ENCODE measurements at regions not wholly inside any gene's neighbourhood (a gene's known extent, or its start where the extent isn't known, plus 50 kb on each side); places are given as distances from the start of the nearest gene placed in this dataset.
"Not testable (repeated sequence)": the region's sequence is repeated elsewhere in the genome, so short reads cannot be mapped to it uniquely, and the experiment has no call there.

DNA sequence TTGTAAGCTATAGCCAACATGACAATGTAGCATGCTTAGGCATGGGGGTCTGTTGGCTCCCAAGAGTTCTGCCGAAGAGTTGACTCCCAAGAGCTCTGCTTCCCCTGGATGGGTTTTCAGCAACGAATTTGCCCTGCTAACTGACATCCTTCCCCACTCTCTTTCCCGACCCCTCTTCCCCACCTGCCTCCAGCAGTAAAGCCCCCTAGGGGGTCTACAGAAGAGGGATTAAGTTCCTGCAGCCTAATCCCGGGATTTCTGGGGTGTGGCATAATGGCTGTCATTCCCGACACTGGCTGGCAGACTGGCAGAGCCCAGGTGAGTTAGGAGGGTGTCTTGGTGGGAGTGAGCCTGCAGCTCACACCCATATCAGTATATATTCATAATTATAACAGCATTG, 121.0 kb upstream of the ZNF184 start:
- no peak for DNase-seq (ENCODE audit: low read depth in 4 of 4, low spot score in 3 of 4)

- no peak for DNase-seq (ENCODE audit: low read depth in 4 of 4, low spot score in 3 of 4)
Measured at GRCh38 chr6:27593200-27593818, 120.4 kb upstream of the ZNF184 start.

DNA sequence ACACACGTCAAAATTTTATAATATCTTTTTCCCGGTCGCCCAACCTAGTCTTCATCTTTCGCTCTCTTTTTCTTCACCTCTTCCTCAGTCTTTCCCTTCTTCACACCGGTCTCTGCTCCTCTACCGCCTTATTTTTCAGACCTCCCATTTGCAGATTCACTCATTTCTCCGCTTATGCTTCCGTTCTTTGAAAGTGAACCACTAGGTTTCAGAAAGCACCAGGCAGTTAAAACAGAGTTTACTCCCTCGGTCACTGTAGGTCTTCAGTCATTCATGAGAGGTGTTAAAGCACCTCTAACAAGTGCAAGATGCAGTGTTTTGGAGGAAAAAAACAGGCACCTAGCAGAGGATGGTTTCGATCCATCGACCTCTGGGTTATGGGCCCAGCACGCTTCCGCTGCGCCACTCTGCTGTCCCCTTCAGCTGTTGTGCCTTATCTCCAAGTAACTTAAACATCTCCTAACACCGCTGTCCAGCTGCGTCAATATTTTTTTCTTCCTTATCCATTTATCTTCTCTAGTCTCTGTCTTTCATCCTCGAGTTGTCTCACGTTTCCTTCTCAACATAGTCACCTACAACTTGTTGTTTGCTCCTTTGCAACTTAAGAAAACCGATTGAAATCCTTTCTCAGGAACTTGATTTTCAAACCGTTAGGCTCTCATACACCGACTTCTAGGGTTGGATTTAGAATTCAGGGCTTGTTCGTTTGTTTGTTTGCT, 119.7 kb upstream of the ZNF184 start:
- DNase-seq (ENCODE audit: low read depth in 4 of 4, low spot score in 3 of 4): no peak

GRCh38 chr6:27591699-27592480, 119.0 kb upstream of the ZNF184 start:
- no peak for DNase-seq (ENCODE audit: low read depth in 4 of 4, low spot score in 3 of 4)

DNA sequence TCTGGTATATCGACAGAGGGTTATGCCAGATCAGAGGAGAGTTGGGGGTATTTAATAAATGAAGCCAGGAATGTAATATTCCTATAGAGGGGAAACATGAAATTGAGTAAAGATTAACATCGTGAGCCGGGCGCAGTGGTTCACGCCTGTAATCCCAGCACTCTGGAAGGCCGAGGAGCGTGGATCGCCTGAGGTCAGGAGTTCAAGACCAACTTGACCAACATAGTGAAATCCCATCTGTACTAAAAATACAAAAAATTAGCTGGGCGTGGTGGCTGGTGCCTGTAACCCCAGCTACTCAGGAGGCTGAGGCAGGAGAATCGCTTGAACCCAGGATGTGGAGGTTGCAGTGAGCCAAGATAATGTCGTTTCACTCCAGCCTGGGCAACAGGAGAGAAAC, 112.4 kb upstream of the ZNF184 start:
- DNase-seq (ENCODE audit: low read depth in 4 of 4, low spot score in 3 of 4): not testable (repeated sequence)

DNA sequence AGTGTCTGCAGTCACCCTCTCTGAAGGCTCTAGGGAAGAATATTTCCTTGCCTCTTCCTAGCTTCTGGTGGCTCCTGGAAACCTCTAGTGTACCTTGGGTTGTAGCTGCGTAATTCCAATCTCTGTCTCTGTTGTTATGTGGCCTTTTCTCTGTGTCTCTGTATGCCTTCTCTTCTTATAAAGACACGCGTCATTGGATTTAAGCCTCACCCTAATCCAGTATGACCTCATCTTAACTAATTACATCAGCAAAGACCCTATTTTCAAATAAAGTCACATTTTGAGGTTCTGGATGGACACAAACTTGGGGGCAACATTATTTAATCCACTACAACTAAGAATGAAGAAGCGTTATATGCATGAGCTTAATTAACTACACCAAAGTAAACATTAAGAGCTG, 111.4 kb upstream of the ZNF184 start:
- no peak for DNase-seq (ENCODE audit: low read depth in 4 of 4, low spot score in 3 of 4)

- no peak for DNase-seq (ENCODE audit: low read depth in 4 of 4, low spot score in 3 of 4)
Measured at GRCh38 chr6:27582928-27583725, 110.2 kb upstream of the ZNF184 start.

DNA sequence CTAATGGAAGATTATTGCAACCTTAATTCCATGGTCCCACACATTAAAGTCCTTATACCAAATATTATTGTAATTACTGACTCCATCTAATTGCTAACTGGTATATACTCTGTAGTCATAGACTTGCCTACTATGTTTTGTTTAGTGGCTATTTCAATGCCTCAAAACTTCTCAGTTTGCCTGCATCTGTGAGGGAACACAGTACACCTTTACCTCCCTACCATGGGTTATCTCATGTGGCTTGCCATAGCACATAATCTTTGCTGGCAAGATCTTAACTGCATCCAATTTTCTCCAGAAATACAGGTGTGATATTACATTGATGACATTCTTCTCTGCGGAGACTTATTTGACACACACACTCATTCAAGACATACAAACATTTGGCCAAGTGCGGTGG, 107.1 kb upstream of the ZNF184 start:
- DNase-seq (ENCODE audit: low read depth in 4 of 4, low spot score in 3 of 4): no peak

- DNase-seq (ENCODE audit: low read depth in 4 of 4, low spot score in 3 of 4): no peak
Measured at GRCh38 chr6:27577922-27578321, 105.0 kb upstream of the ZNF184 start.

GRCh38 chr6:27575594-27576361, 102.9 kb upstream of the ZNF184 start:
- DNase-seq (ENCODE audit: low read depth in 4 of 4, low spot score in 3 of 4): no peak

GRCh38 chr6:27568226-27568897, 95.5 kb upstream of the ZNF184 start:
- no peak for DNase-seq (ENCODE audit: low read depth in 4 of 4, low spot score in 3 of 4)

- no peak for DNase-seq (ENCODE audit: low read depth in 4 of 4, low spot score in 3 of 4)
Measured at GRCh38 chr6:27565839-27566779, 93.2 kb upstream of the ZNF184 start.

GRCh38 chr6:27562027-27562410, 89.1 kb upstream of the ZNF184 start:
- DNase-seq (ENCODE audit: low read depth in 4 of 4, low spot score in 3 of 4): no peak

- no peak for DNase-seq (ENCODE audit: low read depth in 4 of 4, low spot score in 3 of 4)
Measured at GRCh38 chr6:27558028-27558724, 85.3 kb upstream of the ZNF184 start.

DNA sequence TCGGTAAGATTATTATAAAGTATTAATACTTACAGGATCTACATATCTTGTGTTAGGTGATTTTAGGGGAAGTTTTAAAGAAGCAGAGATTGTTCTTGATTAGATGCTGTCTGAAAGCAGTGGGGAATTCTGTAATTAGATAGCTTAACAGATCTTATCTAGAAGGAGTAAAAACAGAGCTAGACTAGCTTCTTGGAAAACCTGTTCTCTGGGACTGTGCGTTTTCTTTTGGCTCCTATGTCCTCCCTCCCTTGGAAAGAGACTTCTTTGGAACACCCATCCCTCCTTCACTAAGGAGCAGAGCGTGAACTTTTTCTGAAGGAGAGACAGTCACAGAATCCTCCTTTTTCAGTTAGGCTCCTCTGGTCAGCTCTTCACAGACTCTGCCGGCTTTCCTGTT, 83.5 kb upstream of the ZNF184 start:
- no peak for DNase-seq (ENCODE audit: low read depth in 4 of 4, low spot score in 3 of 4)

- no peak for DNase-seq (ENCODE audit: low read depth in 4 of 4, low spot score in 3 of 4)
Measured at GRCh38 chr6:27553123-27553904, 80.4 kb upstream of the ZNF184 start.

DNA sequence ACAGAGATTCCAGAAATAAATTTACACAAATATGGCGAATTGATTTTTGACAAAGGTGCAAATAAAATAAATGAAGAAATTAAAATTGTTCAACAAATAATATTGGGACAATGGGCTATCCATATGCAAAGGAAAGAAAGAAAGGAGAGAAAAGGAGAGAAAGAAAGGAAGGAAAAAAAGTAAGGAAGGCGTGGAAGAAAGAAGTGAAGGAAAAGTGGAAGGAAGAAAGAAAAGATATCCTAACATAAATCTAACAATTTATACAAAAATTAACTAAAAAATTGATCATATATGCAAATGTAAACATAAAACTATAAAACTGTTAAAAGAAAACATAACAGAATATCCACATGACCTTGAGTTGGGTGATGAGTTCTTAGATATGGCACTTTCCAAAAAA, 78.7 kb upstream of the ZNF184 start:
- DNase-seq (ENCODE audit: low read depth in 4 of 4, low spot score in 3 of 4): no peak

Measured in left renal pelvis (tissue), 4 donors.